ENCODE measurements at regions not wholly inside any gene's neighbourhood (a gene's known extent, or its start where the extent isn't known, plus 50 kb on each side); places are given as distances from the start of the nearest gene placed in this dataset.

DNA sequence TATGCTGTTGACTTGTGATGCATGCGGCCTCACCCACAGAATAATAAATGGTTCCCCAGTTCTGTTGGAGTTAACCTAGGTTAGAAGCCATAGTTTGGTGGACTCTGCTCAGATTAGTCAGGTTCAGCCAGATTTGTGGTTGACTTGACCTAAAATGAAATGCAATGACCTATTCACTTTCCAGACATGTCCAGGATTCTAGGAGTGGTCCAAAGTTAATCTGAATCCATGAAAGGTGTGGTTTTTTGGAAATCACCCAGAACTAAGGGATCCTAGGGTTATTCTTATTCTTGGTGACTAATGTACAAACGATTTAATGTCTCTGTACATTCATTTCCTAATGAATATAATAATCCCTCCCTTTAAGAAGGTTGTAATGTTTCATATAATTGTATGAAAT is 88.9 kb upstream of the RBBP8 start:
- no peak for TF ChIP-seq POU2F2 (IDR thresholded peaks at IDR 0.05; ENCODE audit: low read depth, low read length)
- no peak for TF ChIP-seq POLR2AphosphoS5 (IDR thresholded peaks at IDR 0.05; ENCODE audit: low read depth, low read length)
- TF ChIP-seq POLR2A (IDR thresholded peaks at IDR 0.05; ENCODE audit: low read depth, low read length), result no peak
- TF ChIP-seq PAX5 (IDR thresholded peaks at IDR 0.05; ENCODE audit: insufficient read depth, low read length, severe bottlenecking), result no peak
- TF ChIP-seq SPI1 (IDR thresholded peaks at IDR 0.05; ENCODE audit: low read depth, low read length), result no peak
- TF ChIP-seq TAF1 (IDR thresholded peaks at IDR 0.05; ENCODE audit: low read depth, low read length), result no peak
- DNase-seq (ENCODE audit: insufficient read length, low spot score), result no peak
- no peak for FAIRE-seq

DNA sequence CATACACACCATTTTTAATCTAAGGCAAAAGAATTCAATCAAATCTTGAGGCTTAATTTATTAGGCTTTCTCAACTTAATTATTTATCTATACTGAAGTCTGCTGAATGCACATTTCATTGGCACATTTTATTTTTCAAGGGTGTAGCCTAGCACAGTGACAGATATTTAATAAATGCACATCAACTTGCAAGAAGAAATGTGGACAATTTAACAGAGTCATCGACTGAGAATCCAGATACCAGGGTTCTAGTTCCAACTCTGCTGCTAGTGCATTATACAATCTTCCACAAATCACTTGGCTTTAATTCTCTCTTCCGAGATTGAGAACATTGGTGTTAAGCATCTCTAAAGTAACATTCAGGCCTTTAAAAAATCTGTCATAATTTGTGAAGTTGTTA is 88.5 kb upstream of the RBBP8 start:
- TF ChIP-seq POU2F2 (IDR thresholded peaks at IDR 0.05; ENCODE audit: low read depth, low read length) (no peak), POLR2AphosphoS5 (IDR thresholded peaks at IDR 0.05; ENCODE audit: low read depth, low read length) (no peak), SPI1 (IDR thresholded peaks at IDR 0.05; ENCODE audit: low read depth, low read length) (no peak), POLR2A (IDR thresholded peaks at IDR 0.05; ENCODE audit: low read depth, low read length) (no peak), TAF1 (IDR thresholded peaks at IDR 0.05; ENCODE audit: low read depth, low read length) (no peak), PAX5 (IDR thresholded peaks at IDR 0.05; ENCODE audit: insufficient read depth, low read length, severe bottlenecking) (no peak)
- no peak for DNase-seq (ENCODE audit: insufficient read length, low spot score)
- no peak for FAIRE-seq

DNA sequence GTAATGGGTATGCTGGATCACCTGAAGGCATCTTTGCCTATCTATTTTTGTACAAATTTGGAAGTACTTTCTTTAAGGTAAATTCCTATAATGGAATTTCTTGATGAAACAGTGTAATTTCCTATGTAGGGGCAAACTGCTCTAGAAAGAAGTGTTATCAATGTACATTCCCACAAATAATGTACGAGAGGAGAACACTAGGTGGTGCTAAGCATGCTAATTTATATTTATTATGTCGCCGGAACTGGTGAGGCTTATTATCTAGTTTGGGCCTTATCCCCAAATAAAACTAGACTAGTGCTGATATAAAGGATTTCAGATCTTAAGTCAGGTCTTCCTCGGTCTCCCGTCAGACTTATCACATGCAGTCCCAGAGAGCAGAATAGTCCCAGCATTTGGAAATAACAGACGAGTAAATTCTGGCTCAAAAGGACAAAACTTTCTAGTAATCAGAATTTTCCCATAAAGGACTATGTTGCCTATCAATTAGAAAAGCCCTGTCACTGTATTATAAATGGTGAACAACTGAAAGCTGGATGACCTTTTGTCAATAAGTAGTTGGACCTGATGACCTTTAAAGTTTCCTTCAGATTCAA is 86.9 kb upstream of the RBBP8 start:
- TF ChIP-seq POU2F2 (IDR thresholded peaks at IDR 0.05; ENCODE audit: low read depth, low read length) (no peak), POLR2A (IDR thresholded peaks at IDR 0.05; ENCODE audit: low read depth, low read length) (no peak), SPI1 (IDR thresholded peaks at IDR 0.05; ENCODE audit: low read depth, low read length) (no peak), TAF1 (IDR thresholded peaks at IDR 0.05; ENCODE audit: low read depth, low read length) (no peak), POLR2AphosphoS5 (IDR thresholded peaks at IDR 0.05; ENCODE audit: low read depth, low read length) (no peak), PAX5 (IDR thresholded peaks at IDR 0.05; ENCODE audit: insufficient read depth, low read length, severe bottlenecking) (no peak)
- FAIRE-seq, result no peak

DNA sequence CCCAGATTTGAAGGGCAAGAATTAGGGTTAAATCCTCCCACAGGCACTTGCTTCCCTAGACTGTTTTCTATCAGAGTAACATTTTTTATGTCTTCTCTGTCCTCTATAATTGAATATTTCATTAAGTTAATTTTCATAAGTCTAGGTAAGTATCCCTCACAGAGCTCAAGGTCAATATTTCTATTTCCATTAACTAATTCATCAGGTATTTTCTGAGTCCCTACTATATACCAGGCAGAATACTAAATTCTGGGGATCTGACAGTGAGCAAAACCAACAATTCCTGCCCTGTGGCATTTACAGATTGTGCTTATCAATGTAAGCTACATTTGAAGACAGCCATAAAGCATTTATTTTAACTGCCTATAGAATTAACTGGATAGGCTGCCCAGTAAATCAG is 86.4 kb upstream of the RBBP8 start:
- FAIRE-seq (no peak), DNase-seq (ENCODE audit: insufficient read length, low spot score) (no peak)
- TF ChIP-seq POU2F2 (IDR thresholded peaks at IDR 0.05; ENCODE audit: low read depth, low read length), result no peak
- TF ChIP-seq POLR2AphosphoS5 (IDR thresholded peaks at IDR 0.05; ENCODE audit: low read depth, low read length), result no peak
- TF ChIP-seq SPI1 (IDR thresholded peaks at IDR 0.05; ENCODE audit: low read depth, low read length), result no peak
- no peak for TF ChIP-seq PAX5 (IDR thresholded peaks at IDR 0.05; ENCODE audit: insufficient read depth, low read length, severe bottlenecking)
- no peak for TF ChIP-seq POLR2A (IDR thresholded peaks at IDR 0.05; ENCODE audit: low read depth, low read length)
- no peak for TF ChIP-seq TAF1 (IDR thresholded peaks at IDR 0.05; ENCODE audit: low read depth, low read length)

More for the DNA sequence above, 86.9 kb upstream of the RBBP8 start:
- no peak for DNase-seq (ENCODE audit: insufficient read length, low spot score)

DNA sequence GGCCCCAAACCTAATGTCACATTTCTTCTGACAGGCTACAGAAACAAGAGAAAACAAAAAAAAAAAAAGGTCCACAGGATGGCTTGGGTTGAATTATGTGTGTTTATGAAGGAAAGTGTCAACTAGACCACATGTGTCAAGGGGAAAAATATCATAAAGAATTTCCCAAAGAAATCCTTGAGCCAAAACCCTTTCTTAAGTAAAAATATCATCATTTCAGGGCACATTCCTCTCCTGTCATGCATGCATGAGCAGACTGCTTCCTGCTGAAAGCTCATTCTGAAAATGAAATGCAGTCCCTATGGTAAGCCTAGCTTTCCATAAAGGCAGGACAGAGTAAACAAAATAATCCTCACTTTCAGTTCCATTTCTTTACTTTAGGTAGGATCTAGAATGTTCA is 85.7 kb upstream of the RBBP8 start:
- FAIRE-seq (no peak), DNase-seq (ENCODE audit: insufficient read length, low spot score) (no peak)
- TF ChIP-seq POLR2AphosphoS5 (IDR thresholded peaks at IDR 0.05; ENCODE audit: low read depth, low read length), result no peak
- TF ChIP-seq POU2F2 (IDR thresholded peaks at IDR 0.05; ENCODE audit: low read depth, low read length), result no peak
- peak; percentile 56 for TF ChIP-seq PAX5 (IDR thresholded peaks at IDR 0.05; ENCODE audit: insufficient read depth, low read length, severe bottlenecking)

DNA sequence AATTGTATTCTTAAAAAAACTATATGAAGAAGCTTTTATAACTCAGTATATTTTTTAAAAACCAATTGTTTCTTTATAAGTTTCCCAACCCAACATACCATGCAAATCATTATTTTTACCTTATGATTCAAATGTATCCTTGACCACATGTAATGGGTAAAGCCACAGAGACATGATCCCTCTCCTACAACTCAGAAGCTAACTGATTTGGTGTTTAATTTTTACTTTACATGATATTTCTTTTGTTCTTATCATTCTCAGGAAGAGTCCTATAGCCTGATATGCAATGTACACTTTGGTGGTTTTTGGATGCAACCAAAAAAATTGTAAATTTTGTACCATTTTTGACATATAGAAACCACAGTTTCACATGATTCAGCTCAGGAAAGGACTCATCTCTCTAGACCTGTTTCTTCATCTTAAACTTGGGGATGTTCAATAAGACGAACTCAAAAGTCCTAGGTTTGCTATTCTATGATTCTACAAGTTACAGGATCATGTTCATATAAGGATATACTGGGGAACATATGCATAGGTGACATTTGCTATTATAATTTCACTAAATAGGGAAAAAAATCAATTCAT is 85.2 kb upstream of the RBBP8 start:
- FAIRE-seq, result no peak
- no peak for DNase-seq (ENCODE audit: insufficient read length, low spot score)
- TF ChIP-seq POU2F2 (IDR thresholded peaks at IDR 0.05; ENCODE audit: low read depth, low read length) (no peak), PAX5 (IDR thresholded peaks at IDR 0.05; ENCODE audit: insufficient read depth, low read length, severe bottlenecking) (no peak), POLR2A (IDR thresholded peaks at IDR 0.05; ENCODE audit: low read depth, low read length) (no peak), SPI1 (IDR thresholded peaks at IDR 0.05; ENCODE audit: low read depth, low read length) (no peak), TAF1 (IDR thresholded peaks at IDR 0.05; ENCODE audit: low read depth, low read length) (no peak), POLR2AphosphoS5 (IDR thresholded peaks at IDR 0.05; ENCODE audit: low read depth, low read length) (no peak)

DNA sequence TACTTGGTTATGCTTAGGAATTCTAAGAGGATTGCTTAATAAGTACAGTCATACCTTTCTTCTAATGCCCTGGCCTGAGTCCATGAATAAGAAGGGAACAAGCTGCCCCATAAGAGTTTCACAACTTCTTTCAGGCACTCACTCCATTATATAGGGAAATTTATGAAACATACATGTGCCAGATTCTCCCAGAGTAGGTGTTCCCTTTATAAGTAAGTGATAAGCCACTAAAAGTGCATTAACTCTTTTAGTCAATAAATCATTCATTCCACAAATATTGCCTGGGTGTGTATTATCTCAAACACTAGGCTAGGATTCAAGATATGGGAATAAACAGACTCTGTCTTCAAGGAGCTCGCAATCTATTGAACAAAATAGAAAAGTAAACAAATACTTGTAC is 84.5 kb upstream of the RBBP8 start:
- DNase-seq (ENCODE audit: insufficient read length, low spot score), result no peak
- TF ChIP-seq TAF1 (IDR thresholded peaks at IDR 0.05; ENCODE audit: low read depth, low read length) (no peak), POLR2A (IDR thresholded peaks at IDR 0.05; ENCODE audit: low read depth, low read length) (no peak), POU2F2 (IDR thresholded peaks at IDR 0.05; ENCODE audit: low read depth, low read length) (no peak), SPI1 (IDR thresholded peaks at IDR 0.05; ENCODE audit: low read depth, low read length) (no peak), PAX5 (IDR thresholded peaks at IDR 0.05; ENCODE audit: insufficient read depth, low read length, severe bottlenecking) (no peak), POLR2AphosphoS5 (IDR thresholded peaks at IDR 0.05; ENCODE audit: low read depth, low read length) (no peak)
- no peak for FAIRE-seq

DNA sequence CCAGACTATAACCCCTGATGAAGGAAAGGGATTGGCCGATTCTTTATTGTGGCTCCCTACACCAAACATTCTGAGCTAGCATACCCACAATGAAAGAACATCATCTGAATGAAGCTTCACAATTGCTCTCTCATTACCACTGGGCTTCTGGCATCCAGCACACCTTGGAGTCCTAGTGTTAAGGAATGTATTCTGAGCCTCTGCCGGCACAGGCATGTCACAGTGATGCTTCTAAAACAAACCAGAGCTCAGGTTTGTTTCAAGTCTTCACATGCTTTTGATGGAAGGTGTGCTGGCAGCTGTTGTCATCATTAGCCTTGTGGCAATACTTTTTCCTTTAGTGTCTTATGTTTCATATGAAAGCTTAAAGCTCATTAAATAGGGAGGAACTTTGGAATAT is 76.3 kb upstream of the RBBP8 start:
- no peak for FAIRE-seq
- DNase-seq (ENCODE audit: insufficient read length, low spot score), result no peak
- TF ChIP-seq POLR2A (IDR thresholded peaks at IDR 0.05; ENCODE audit: low read depth, low read length) (no peak), POLR2AphosphoS5 (IDR thresholded peaks at IDR 0.05; ENCODE audit: low read depth, low read length) (no peak), POU2F2 (IDR thresholded peaks at IDR 0.05; ENCODE audit: low read depth, low read length) (no peak), PAX5 (IDR thresholded peaks at IDR 0.05; ENCODE audit: insufficient read depth, low read length, severe bottlenecking) (no peak), SPI1 (IDR thresholded peaks at IDR 0.05; ENCODE audit: low read depth, low read length) (no peak), TAF1 (IDR thresholded peaks at IDR 0.05; ENCODE audit: low read depth, low read length) (no peak)

DNA sequence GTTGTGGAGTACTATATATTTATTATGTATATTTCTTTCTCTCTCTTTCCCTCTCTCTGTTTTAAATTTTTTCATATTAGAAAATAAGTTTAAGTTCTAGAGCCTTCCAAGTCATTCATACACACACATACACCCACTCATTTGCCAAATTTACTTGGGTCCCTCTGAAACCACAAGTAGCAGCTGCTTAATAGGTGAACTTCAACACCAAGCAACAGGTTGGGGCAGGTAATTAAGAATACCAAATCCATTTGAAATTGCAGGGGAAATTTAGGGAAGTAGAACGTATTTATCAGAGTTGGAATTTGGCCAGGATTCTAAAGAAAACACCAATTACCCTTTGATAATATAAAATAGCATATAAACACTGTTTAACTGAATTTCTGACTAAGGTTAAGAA is 75.0 kb upstream of the RBBP8 start:
- TF ChIP-seq PAX5 (IDR thresholded peaks at IDR 0.05; ENCODE audit: insufficient read depth, low read length, severe bottlenecking), result no peak
- TF ChIP-seq TAF1 (IDR thresholded peaks at IDR 0.05; ENCODE audit: low read depth, low read length), result no peak
- no peak for TF ChIP-seq POU2F2 (IDR thresholded peaks at IDR 0.05; ENCODE audit: low read depth, low read length)
- TF ChIP-seq SPI1 (IDR thresholded peaks at IDR 0.05; ENCODE audit: low read depth, low read length), result no peak
- DNase-seq (ENCODE audit: insufficient read length, low spot score), result no peak
- no peak for FAIRE-seq

DNA sequence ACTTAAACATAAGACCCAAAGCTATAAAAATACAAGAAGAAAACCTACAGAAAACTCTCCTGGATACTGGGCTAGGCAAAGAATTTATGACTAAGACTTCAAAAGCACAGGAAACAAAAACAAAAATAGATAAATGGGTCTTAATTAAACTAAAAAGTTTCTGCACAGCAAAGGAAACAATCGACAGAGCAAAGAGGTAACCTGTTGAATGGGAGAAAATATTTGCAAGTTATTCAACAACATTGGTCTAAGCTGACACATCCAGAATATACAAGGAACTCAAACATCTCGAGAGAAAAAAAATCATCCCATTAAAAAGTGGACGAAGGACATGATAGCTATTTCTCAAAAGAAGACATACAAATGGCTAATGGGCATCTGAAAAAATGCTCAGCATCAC is 72.3 kb upstream of the RBBP8 start:
- DNase-seq (ENCODE audit: insufficient read length, low spot score) (no peak), FAIRE-seq (no peak)
- TF ChIP-seq TAF1 (IDR thresholded peaks at IDR 0.05; ENCODE audit: low read depth, low read length) (no peak), PAX5 (IDR thresholded peaks at IDR 0.05; ENCODE audit: insufficient read depth, low read length, severe bottlenecking) (no peak), POLR2A (IDR thresholded peaks at IDR 0.05; ENCODE audit: low read depth, low read length) (no peak), SPI1 (IDR thresholded peaks at IDR 0.05; ENCODE audit: low read depth, low read length) (no peak), POU2F2 (IDR thresholded peaks at IDR 0.05; ENCODE audit: low read depth, low read length) (no peak), POLR2AphosphoS5 (IDR thresholded peaks at IDR 0.05; ENCODE audit: low read depth, low read length) (no peak)
